Stimulated activated naive CD8-positive, alpha-beta T cell treated with anti-CD3 and anti-CD28 coated beads, Interleukin-15, Interleukin-2, amounts not matched to agents 100 ng/mL and 50 ng/mL, for 24 hours (primary cell): ENCODE measurements at regions not wholly inside any gene's neighbourhood (a gene's known extent, or its start where the extent isn't known, plus 50 kb on each side); places are given as distances from the start of the nearest gene placed in this dataset.

Experiments used
- H3K27ac Mint-ChIP-seq: one replicate; pipeline ENCODE4 v1.8.0; 2021; ENCODE audit warnings: mild to moderate bottlenecking, mixed read lengths
- H3K27me3 Mint-ChIP-seq: one replicate; pipeline ENCODE4 v1.8.0; 2021; ENCODE audit warnings: mixed read lengths
- H3K36me3 Mint-ChIP-seq: one replicate; pipeline ENCODE4 v1.8.0; 2021; ENCODE audit warnings: low read depth, mixed read lengths
- H3K4me1 Mint-ChIP-seq: one replicate; pipeline ENCODE4 v1.8.0; 2021; ENCODE audit warnings: low read depth, mixed read lengths
- H3K4me3 Mint-ChIP-seq: one replicate; pipeline ENCODE4 v1.8.0; 2021; ENCODE audit warnings: mild to moderate bottlenecking, mixed read lengths
- H3K9me3 Mint-ChIP-seq: one replicate; pipeline ENCODE4 v1.8.0; 2021; ENCODE audit warnings: mixed read lengths

DNA sequence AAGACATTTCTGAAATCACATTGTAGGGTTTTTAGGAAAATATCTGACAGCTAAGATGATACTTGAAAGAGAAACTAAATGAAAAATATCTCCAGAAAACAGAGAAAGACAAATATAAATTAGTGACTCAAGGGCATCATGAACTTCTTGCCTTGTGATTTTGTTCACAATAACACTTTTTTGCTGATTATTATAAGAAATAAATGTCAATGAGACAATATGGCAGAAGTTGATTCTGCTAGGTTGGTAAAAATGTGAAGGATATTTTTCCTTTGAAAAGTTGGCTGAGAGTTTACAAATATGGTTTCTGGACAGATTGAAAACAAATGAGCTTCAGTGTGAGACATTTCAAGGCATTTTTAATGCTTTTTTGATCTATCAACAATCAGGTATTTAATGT, 1631.2 kb upstream of the ACVR2A start:
- peaks cover 14% of the 10 kb centered on the region for H3K9me3 Mint-ChIP-seq
- no peaks in the 10 kb centered on the region for H3K4me1 Mint-ChIP-seq
- no peaks in the 10 kb centered on the region for H3K36me3 Mint-ChIP-seq
- H3K27me3 Mint-ChIP-seq = no peaks in the 10 kb centered on the region
- no peak overlapping the region for H3K27ac Mint-ChIP-seq
- H3K4me3 Mint-ChIP-seq = no peak overlapping the region

DNA sequence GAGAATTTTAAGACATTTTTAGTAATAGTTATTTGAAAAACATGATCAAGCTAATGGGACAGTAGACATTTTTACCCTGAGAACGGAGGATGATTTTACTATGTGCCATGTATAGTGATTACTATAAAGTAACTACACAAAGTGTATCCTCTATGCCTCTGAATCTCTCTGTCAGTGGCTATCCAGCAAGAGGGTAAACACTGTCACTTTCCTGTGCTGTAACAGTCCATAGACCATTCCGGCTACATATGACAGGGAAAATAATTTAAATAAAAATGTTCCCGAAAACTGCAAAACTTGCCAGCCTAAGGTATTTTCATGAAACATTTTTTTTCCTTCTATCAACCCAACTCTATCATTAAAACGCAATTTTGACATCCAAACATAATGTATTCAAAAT, 1632.2 kb upstream of the ACVR2A start:
- no peak overlapping the region for H3K27ac Mint-ChIP-seq
- no peaks in the 10 kb centered on the region for H3K4me1 Mint-ChIP-seq
- H3K27me3 Mint-ChIP-seq = no peaks in the 10 kb centered on the region
- peaks cover 14% of the 10 kb centered on the region for H3K9me3 Mint-ChIP-seq
- H3K36me3 Mint-ChIP-seq = no peaks in the 10 kb centered on the region
- H3K4me3 Mint-ChIP-seq = no peak overlapping the region

DNA sequence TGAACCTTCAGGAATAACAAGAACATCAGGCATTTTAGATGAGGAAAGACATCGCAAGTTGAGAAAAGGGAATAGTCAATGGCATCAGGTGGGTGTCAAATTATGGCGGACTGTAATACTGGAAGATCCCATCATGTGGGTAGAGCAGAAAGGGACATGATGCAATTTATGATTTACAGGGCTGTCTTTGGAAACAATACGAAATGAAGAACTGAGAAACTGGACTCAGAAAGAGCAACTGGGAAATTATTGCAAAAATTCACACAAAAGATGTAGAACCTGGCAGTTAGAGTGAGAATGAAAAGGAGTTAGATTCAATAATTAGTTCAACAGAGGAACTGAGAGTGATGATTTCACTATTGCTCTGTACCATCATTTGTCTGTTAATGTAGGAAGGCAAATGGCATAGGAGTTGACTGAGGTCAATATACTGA, 1635.0 kb upstream of the ACVR2A start:
- H3K27ac Mint-ChIP-seq = no peak overlapping the region
- no peak overlapping the region for H3K4me3 Mint-ChIP-seq
- H3K27me3 Mint-ChIP-seq = no peaks in the 10 kb centered on the region
- peaks cover 4% of the 10 kb centered on the region for H3K9me3 Mint-ChIP-seq
- no peaks in the 10 kb centered on the region for H3K4me1 Mint-ChIP-seq
- no peaks in the 10 kb centered on the region for H3K36me3 Mint-ChIP-seq

DNA sequence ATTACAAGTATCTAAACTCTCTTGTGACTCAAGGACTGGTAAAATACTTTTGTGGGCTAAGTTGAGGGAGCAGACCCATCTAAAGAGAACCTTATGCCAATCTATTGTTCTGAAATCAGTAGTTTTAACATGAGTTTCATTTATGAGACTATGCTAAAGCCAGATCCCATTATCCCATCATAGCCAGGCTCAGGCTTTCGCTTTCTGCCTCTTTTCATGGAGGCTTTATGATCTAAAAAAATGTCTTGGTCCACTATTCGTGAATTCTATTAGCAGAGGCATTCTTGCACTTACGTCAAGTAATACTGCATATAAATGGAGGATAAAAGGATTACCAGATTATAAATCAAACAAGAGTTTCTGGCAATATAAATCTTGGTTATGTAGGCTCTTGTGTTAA, 1636.9 kb upstream of the ACVR2A start:
- peaks cover 4% of the 10 kb centered on the region for H3K9me3 Mint-ChIP-seq
- H3K36me3 Mint-ChIP-seq = no peaks in the 10 kb centered on the region
- no peaks in the 10 kb centered on the region for H3K4me1 Mint-ChIP-seq
- H3K4me3 Mint-ChIP-seq = no peak overlapping the region
- H3K27me3 Mint-ChIP-seq = no peaks in the 10 kb centered on the region
- H3K27ac Mint-ChIP-seq = no peak overlapping the region

DNA sequence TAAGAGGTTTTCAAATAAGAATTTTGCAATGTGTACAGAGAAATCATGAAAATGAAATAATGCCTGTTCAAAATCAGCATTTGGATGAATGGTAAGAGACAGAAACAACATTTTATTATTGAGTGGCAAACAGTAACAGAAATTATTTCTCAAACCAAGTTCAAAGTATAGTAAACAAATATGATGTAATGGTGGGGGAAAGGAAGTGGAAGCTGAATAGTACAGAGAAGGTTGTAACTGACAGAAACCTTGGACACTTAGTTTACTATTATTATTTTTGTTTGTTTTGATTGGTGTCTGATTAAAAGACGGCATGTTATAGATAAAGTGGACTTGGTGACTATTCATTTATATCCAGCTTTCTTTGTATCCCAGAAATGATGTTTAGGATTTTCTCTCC, 1637.4 kb upstream of the ACVR2A start:
- H3K27ac Mint-ChIP-seq = no peak overlapping the region
- peaks cover 4% of the 10 kb centered on the region for H3K9me3 Mint-ChIP-seq
- H3K36me3 Mint-ChIP-seq = no peaks in the 10 kb centered on the region
- no peaks in the 10 kb centered on the region for H3K27me3 Mint-ChIP-seq
- no peak overlapping the region for H3K4me3 Mint-ChIP-seq
- no peaks in the 10 kb centered on the region for H3K4me1 Mint-ChIP-seq

DNA sequence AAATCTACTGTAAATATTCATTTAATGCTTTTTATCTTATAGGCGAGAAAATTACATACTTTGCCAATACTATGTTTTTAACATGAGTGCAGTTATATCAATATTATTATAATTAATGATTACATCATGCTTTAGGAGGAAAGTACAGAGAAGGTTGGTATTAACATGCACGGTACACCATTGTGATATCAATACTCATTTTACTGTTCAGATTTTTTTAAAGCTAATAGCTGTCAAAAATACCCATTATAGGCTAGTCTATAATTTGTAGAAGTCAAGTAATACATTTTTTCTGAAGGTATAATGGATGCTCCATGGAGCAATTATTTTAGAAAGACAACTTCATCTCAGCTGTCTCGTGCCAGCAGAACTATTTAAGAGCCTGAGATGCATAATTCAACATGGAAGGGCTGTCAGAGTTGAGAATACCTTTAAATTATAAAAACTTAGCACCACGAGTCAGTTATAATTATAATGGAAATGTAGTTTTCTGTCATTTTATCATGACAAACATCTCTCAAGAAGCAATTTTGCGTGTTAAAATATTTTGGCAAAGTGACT, 1641.7 kb upstream of the ACVR2A start:
- Mint-ChIP-seq H3K36me3 (no peaks in the 10 kb centered on the region), H3K27me3 (no peaks in the 10 kb centered on the region), H3K4me1 (no peaks in the 10 kb centered on the region), H3K9me3 (no peaks in the 10 kb centered on the region), H3K27ac (no peak overlapping the region), H3K4me3 (no peak overlapping the region)

DNA sequence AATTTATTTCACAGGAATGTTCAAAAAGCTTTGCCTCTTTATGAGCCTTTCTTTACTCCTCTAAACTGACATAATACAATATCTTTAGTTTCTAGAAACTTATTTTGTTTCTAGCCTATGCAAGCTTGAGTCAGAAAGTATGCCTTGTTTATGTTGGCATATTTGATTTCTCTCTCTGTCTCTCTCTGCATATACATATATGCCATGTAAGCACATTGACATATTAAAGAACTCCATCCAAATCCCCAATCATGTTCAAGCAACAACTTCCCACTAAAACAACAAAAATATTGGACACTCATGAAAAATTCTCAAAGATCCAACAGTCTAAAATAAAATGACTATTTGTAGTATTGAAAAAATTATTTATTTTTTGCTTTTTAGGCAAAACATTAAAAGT, 1651.2 kb upstream of the ACVR2A start:
- no peaks in the 10 kb centered on the region for H3K4me1 Mint-ChIP-seq
- no peaks in the 10 kb centered on the region for H3K27me3 Mint-ChIP-seq
- no peaks in the 10 kb centered on the region for H3K9me3 Mint-ChIP-seq
- no peak overlapping the region for H3K27ac Mint-ChIP-seq
- H3K36me3 Mint-ChIP-seq = no peaks in the 10 kb centered on the region
- no peak overlapping the region for H3K4me3 Mint-ChIP-seq

DNA sequence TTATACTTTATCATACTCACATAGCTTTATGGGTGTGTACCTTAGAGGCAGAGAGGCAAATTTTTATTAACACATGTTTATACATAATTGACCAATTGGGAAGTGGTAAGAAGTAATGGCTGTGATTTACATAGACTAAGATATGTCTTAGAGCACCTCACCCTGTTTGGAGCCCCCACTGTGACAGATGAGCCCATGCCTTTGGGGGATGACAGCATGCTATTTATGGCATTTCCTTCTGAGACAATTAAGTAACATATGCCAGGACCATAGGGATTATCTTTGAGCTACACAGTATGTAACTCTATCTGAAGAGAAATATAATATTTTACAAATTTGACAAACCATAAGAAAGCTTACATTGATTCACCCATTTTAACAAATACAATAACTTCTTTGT, 1655.3 kb upstream of the ACVR2A start:
- Mint-ChIP-seq H3K4me1 (no peaks in the 10 kb centered on the region), H3K27me3 (no peaks in the 10 kb centered on the region), H3K4me3 (no peak overlapping the region), H3K27ac (no peak overlapping the region), H3K9me3 (peaks cover 10% of the 10 kb centered on the region), H3K36me3 (no peaks in the 10 kb centered on the region)

DNA sequence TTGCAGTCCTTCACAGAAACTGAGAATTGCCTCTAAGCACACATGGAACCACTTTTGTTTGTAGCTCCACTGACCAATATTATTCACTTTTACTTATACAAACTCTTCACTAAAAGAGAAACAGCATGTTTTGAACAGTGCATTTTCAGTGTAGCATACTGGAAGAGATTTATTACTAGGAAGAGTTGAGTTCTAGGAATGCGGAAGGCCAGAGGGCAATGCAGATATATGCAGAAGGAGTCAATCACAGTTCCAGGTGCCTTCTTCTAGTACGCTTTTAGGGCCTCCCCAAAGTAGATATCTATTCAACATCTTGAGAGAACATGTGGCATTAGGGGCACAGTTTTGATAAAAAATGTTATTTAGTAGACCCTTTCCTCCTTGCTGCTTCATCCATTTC, 1654.0 kb upstream of the ZEB2 start:
- Mint-ChIP-seq H3K27ac (no peak overlapping the region), H3K9me3 (peaks cover 8% of the 10 kb centered on the region), H3K27me3 (no peaks in the 10 kb centered on the region), H3K36me3 (no peaks in the 10 kb centered on the region), H3K4me1 (no peaks in the 10 kb centered on the region), H3K4me3 (no peak overlapping the region)

DNA sequence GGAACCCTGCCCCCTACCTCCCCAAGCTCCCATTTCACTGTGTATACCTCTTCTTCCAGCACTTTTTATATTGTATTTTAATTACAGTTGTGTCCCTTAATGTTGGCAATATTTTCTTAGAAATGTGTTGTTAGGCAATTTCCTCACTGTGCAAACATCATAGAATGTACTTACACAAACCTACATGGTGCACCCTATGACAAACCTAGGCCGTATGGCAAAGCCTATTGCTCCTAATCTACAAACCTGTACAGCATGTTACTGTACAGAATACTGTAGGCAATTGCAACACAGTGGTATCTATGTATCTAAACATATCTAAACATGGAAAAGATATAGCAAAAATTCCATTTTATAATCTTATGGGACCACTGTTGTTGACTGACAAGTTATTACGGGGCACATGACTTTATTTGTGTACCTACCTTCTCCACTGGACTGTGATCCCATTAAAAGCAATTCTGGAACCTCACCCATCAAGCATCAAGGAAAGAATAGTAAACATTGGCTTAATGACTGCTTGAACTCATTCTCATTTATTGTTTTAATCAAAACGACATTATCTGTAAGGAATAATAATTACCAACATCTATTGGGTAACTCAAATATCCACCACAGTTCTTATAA, 1641.5 kb upstream of the ZEB2 start:
- H3K4me3 Mint-ChIP-seq = no peak overlapping the region
- H3K27me3 Mint-ChIP-seq = no peaks in the 10 kb centered on the region
- H3K36me3 Mint-ChIP-seq = no peaks in the 10 kb centered on the region
- H3K4me1 Mint-ChIP-seq = no peaks in the 10 kb centered on the region
- no peaks in the 10 kb centered on the region for H3K9me3 Mint-ChIP-seq
- H3K27ac Mint-ChIP-seq = no peak overlapping the region

DNA sequence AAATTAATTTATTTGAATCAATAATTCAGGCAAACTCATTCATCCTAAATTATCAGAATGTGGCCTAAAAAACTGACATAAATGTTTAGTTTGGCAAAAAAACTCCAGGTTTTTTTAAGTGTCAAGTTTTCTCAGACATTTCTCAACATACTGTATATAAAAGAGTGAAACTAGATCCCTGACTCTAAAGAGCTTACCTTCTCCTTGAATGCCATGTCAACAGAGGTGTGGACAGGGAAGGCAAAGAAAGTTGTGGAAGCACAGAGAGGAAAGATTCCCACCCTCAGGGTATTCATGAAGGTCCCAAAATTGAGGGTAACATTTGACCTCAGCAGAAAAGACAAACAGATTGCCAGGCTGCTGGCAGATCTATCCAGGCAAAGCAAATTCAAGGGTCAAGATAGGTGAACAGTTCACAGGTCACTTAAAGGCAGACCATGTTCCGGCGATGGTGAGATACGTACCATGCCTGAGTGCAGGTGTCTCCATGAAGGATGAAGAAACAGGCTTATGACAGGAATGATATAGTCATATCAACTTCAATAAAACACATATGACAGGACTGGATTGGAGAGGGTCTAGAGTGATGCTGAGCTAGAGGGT, 1638.3 kb upstream of the ZEB2 start:
- H3K27me3 Mint-ChIP-seq = no peaks in the 10 kb centered on the region

DNA sequence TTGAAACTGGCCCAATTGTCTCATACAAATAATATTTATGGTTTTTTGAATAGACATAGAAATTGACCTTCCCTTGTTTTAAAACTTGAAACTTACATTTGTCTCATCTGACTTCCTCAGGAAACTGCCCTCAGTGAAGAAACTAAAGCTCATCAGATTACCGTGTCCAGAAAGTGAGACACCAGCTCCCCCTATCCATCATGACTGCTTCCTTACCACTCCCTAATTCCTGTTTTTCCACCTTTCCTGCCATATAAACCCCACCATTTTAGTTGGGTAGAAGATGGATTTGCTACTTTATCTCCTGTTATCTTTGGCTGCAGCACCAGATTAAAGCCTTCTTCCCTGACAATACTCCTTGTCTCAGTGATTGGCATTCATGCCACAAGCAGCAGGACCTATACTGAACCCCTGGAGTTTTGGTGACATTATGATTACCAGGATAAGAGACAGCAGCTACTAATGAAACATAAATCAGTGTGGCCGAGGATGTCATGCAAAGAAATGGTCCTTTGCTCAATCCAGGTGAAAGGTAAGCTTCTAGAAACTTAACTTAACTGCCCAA, 1627.6 kb upstream of the ZEB2 start:
- H3K9me3 Mint-ChIP-seq = peaks cover 8% of the 10 kb centered on the region
- no peak overlapping the region for H3K4me3 Mint-ChIP-seq
- H3K36me3 Mint-ChIP-seq = no peaks in the 10 kb centered on the region
- H3K27ac Mint-ChIP-seq = no peak overlapping the region
- no peaks in the 10 kb centered on the region for H3K27me3 Mint-ChIP-seq
- no peaks in the 10 kb centered on the region for H3K4me1 Mint-ChIP-seq

More for the DNA sequence above, 1638.3 kb upstream of the ZEB2 start:
- Mint-ChIP-seq H3K27ac (no peak overlapping the region), H3K4me1 (no peaks in the 10 kb centered on the region), H3K4me3 (no peak overlapping the region), H3K9me3 (no peaks in the 10 kb centered on the region), H3K36me3 (no peaks in the 10 kb centered on the region)

DNA sequence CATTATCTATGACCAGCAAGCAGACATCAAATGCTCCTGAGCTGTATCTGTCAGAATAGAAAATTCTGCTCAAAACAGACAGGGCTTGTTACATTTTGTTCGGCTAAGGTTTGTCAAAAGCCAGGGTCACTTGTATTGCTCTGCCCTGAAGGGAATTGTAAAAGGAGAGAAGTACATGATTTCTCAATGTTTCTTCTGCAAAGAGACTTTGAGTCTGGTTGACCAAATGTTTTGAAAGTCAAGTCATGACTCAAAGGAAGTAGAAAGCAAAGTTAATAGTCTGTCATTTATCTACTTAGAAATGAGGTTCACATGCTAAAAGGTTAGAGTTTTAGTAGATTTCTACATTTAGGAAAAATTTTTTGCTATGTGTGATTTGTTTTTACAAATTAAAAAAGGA, 1624.1 kb upstream of the ZEB2 start:
- H3K4me3 Mint-ChIP-seq = no peak overlapping the region
- peaks cover 8% of the 10 kb centered on the region for H3K9me3 Mint-ChIP-seq
- H3K27me3 Mint-ChIP-seq = no peaks in the 10 kb centered on the region

DNA sequence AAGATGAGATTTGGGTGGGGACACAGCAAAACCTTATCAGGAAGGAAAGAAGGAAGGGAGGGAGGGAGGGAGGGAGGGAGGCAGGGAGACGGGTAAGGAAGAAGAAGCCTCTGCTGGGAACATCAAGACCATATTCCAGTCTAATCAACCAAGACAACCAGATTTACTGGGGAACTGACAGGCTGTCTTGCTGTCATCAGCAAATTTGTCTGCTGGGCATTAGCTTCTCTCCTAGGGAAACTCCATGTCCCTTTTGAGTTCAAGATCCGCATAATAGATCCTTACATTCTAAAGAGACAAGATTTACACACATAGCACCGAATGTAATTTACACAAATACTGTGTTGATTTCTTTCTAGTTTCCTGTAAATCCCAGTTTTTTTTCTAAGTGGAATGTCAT, 1618.9 kb upstream of the ZEB2 start:
- no peaks in the 10 kb centered on the region for H3K27me3 Mint-ChIP-seq
- H3K4me3 Mint-ChIP-seq = no peak overlapping the region
- H3K36me3 Mint-ChIP-seq = no peaks in the 10 kb centered on the region
- H3K4me1 Mint-ChIP-seq = no peaks in the 10 kb centered on the region
- H3K9me3 Mint-ChIP-seq = peaks cover 4% of the 10 kb centered on the region
- H3K27ac Mint-ChIP-seq = no peak overlapping the region

More for the DNA sequence above, 1624.1 kb upstream of the ZEB2 start:
- Mint-ChIP-seq H3K4me1 (no peaks in the 10 kb centered on the region), H3K36me3 (no peaks in the 10 kb centered on the region), H3K27ac (no peak overlapping the region)

DNA sequence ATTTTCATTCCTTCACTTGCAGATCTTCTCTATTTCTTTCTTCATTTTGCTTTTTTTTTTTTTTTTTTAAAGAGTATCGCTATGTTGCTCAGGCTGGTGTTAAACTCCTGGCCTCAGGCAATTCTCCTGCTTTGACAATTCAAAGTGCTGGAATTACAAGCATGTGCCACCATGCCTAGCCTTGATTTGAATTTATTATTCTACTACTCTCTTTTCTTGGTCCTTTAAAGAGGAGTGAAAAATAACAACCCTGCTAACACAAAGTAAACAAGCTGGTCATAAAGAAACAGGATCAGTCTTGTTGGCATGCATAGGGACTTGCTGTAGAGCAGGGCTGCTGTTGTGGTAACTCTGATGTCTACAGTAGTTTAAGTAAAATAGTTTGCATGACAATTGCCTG, 1615.3 kb upstream of the ZEB2 start:
- H3K4me1 Mint-ChIP-seq = no peaks in the 10 kb centered on the region
- H3K4me3 Mint-ChIP-seq = no peak overlapping the region
- H3K27me3 Mint-ChIP-seq = no peaks in the 10 kb centered on the region
- H3K27ac Mint-ChIP-seq = no peak overlapping the region
- no peaks in the 10 kb centered on the region for H3K36me3 Mint-ChIP-seq
- H3K9me3 Mint-ChIP-seq = peaks cover 9% of the 10 kb centered on the region
